ENCODE measurements at regions not wholly inside any gene's neighbourhood (a gene's known extent, or its start where the extent isn't known, plus 50 kb on each side); places are given as distances from the start of the nearest gene placed in this dataset.

DNA sequence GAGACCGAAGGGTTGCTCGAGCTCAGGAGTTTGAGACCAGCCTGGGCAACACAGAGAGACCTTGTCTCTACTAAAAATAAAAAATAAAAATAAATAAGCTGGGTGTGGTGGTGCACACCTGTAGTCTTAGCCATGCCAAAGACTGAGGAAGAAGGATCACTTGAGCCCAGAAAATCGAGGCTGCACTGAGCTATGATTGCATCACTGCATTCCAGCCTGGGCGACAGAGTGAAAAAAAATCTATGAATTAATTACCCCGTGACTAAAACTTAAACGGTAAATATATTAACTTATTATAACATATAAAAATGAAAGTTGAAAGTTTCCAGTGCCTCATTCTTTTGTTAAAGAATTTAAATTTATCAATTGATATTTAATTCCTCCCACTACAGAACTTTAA, 273.7 kb downstream of the KLF12 start:
- no peak overlapping the region for H3K4me3 ChIP-seq
- H3K4me1 ChIP-seq, result peaks cover 7% of the 10 kb centered on the region
- in situ Hi-C loops (cut with MboI; ENCODE audit: low sequenced_read_pairs), result no loop called here
- H3K36me3 ChIP-seq (replicated peaks), result no peaks in the 10 kb centered on the region
- no peaks in the 10 kb centered on the region for H3K9me3 ChIP-seq
- DNase-seq (ENCODE audit: low spot score in 2 of 2), result no peak
- H3K27me3 ChIP-seq (ENCODE audit: low read depth), result no peaks in the 10 kb centered on the region

DNA sequence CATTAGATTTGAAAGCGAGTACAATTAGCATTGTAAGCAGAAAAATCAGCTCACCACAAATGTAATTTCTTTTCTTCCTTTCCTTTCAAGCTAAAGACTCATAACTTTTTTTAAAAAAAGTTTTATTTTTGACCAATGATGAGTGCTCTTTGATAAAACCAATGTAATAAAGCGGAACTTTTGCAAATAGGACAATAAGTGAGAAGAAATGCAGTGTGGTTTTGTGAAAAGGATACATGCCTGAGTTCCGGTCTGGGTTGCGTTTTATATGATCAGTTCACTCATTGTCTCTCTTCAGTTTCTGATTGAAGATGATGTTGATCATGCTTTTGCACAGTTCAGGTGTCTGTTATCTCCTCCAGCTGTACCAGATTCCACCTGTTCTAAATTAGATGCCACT, 274.4 kb downstream of the KLF12 start:
- Histone ChIP-seq H3K4me1 (peaks cover 2% of the 10 kb centered on the region; the same call in 1 of the 2 replicates), H3K4me3 (no peak overlapping the region), H3K36me3 (replicated peaks) (no peaks in the 10 kb centered on the region), H3K27me3 (ENCODE audit: low read depth) (no peaks in the 10 kb centered on the region), H3K9me3 (no peaks in the 10 kb centered on the region)
- DNase-seq (ENCODE audit: low spot score in 2 of 2), result no peak
- in situ Hi-C loops (cut with MboI; ENCODE audit: low sequenced_read_pairs), result no loop called here

DNA sequence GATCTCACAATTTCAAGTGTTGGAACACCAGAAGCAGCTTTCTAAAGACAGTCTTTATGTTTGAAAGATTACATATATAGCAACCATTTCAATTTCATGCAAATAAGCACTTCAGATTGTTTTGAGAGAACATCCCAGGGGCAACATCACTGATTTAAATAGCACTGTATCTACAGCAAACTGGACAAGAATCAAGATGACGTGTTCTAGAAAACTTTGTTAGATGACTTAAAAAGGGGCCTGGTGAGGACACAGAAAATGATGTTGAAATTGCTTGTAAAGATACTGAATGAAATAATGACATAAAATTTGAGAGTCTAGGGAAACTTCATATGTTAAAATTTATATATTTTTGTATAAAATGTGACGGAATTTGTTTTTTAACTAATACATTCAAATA, 277.1 kb downstream of the KLF12 start:
- Histone ChIP-seq H3K4me1 (no peaks in the 10 kb centered on the region), H3K27me3 (ENCODE audit: low read depth) (no peaks in the 10 kb centered on the region), H3K4me3 (no peak overlapping the region), H3K36me3 (replicated peaks) (no peaks in the 10 kb centered on the region), H3K9me3 (no peaks in the 10 kb centered on the region)
- DNase-seq (ENCODE audit: low spot score in 2 of 2), result no peak
- in situ Hi-C loops (cut with MboI; ENCODE audit: low sequenced_read_pairs), result no loop called here

DNA sequence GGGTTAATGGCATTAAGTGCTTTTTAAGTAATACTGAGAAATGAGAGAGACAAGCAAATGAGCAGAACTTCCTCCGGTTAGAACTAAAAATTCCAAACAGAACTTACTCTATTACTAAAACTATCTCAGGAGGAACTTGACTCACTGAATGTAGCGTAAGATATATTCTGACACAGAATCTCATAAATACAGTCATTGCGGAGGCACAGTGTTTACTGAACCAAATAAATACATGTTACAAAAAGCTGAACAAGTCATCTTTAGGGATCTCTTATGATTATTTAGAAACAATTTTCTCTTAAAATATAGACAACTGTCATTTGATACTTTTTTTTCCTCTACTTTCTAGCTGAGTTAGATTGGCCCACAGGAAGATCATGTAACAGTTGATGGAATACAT, 283.1 kb downstream of the KLF12 start:
- H3K4me1 ChIP-seq, result 0 out of 2 replicates have a peak, but pooled peaks cover 12% of the 10 kb centered on the region
- DNase-seq (ENCODE audit: low spot score in 2 of 2), result no peak
- H3K27me3 ChIP-seq (ENCODE audit: low read depth), result no peaks in the 10 kb centered on the region
- H3K9me3 ChIP-seq, result no peaks in the 10 kb centered on the region
- in situ Hi-C loops (cut with MboI; ENCODE audit: low sequenced_read_pairs), result no loop called here
- H3K4me3 ChIP-seq, result no peak overlapping the region
- H3K36me3 ChIP-seq (replicated peaks), result no peaks in the 10 kb centered on the region

GRCh38 chr13:73850104-73850873, 283.9 kb downstream of the KLF12 start:
- H3K4me1 ChIP-seq, result 0 out of 2 replicates have a peak, but pooled peaks cover 12% of the 10 kb centered on the region
- H3K27me3 ChIP-seq (ENCODE audit: low read depth), result no peaks in the 10 kb centered on the region
- no peaks in the 10 kb centered on the region for H3K9me3 ChIP-seq
- H3K36me3 ChIP-seq (replicated peaks), result 0 out of 2 replicates have a peak, but pooled peaks cover 2% of the 10 kb centered on the region
- no peak for DNase-seq (ENCODE audit: low spot score in 2 of 2)
- in situ Hi-C loops (cut with MboI; ENCODE audit: low sequenced_read_pairs), result no loop called here
- H3K4me3 ChIP-seq, result no peak overlapping the region

DNA sequence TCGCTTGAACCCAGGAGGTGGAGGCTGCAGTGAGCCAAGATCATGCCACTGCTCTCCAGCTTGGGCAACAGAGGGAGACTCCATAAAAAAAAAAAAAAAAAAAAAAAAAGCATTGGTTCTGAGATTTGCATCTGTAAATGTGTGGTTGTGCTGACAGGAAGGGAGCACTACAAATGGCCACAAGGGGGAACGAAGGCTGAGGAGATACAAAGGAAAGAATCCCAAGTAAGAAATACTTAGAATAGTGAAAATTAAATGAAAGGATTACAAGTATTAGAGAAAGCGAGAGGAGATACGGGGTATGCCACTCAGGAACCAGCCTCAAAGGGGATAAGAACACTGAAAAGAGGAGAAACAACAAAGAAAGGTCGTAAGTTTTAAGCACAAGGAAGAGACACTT, 284.9 kb downstream of the KLF12 start:
- H3K36me3 ChIP-seq (replicated peaks), result 0 out of 2 replicates have a peak, but pooled peaks cover 2% of the 10 kb centered on the region
- H3K27me3 ChIP-seq (ENCODE audit: low read depth), result no peaks in the 10 kb centered on the region
- in situ Hi-C loops (cut with MboI; ENCODE audit: low sequenced_read_pairs), result loop anchor here (25.0 kb wide), 1 partner anchor 438 kb away; no protein-coding TSS in a partner anchor
- no peak overlapping the region for H3K4me3 ChIP-seq
- no peaks in the 10 kb centered on the region for H3K9me3 ChIP-seq
- H3K4me1 ChIP-seq, result 0 out of 2 replicates have a peak, but pooled peaks cover 12% of the 10 kb centered on the region
- peak; percentile 39 to 57 for DNase-seq (ENCODE audit: low spot score in 2 of 2)

DNA sequence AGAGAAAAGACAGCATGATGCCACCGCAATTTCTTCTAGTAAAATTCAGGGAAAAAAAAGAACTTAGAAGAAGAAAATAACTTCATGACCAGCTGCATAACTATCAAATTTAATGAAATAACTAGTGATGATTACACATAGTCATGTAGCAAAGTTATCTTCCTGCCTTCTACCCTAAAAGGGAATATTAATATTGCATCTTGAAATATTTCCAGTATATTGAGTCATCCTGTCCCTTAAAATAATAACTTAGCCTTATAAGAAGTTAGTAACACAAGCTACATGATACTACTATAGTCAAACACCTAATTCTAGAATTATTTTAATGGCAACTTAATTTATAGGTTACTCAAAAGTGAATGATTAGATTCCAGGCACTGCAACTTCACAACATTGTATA, 289.2 kb downstream of the KLF12 start:
- H3K27me3 ChIP-seq (ENCODE audit: low read depth), result no peaks in the 10 kb centered on the region
- H3K36me3 ChIP-seq (replicated peaks), result 0 out of 2 replicates have a peak, but pooled peaks cover 2% of the 10 kb centered on the region
- in situ Hi-C loops (cut with MboI; ENCODE audit: low sequenced_read_pairs), result loop anchor here (25.0 kb wide), 1 partner anchor 442 kb away; no protein-coding TSS in a partner anchor
- H3K4me1 ChIP-seq, result peaks cover 17% of the 10 kb centered on the region; the same call in 1 of the 2 replicates
- DNase-seq (ENCODE audit: low spot score in 2 of 2), result no peak
- H3K4me3 ChIP-seq, result no peak overlapping the region
- H3K9me3 ChIP-seq, result no peaks in the 10 kb centered on the region

GRCh38 chr13:73842626-73843025, 291.6 kb downstream of the KLF12 start:
- Histone ChIP-seq H3K36me3 (replicated peaks) (0 out of 2 replicates have a peak, but pooled peaks cover 2% of the 10 kb centered on the region), H3K27me3 (ENCODE audit: low read depth) (no peaks in the 10 kb centered on the region), H3K4me3 (no peak overlapping the region), H3K9me3 (no peaks in the 10 kb centered on the region), H3K4me1 (peaks cover 9% of the 10 kb centered on the region; the same call in 1 of the 2 replicates)
- in situ Hi-C loops (cut with MboI; ENCODE audit: low sequenced_read_pairs), result loop anchor here (25.0 kb wide), 1 partner anchor 445 kb away; no protein-coding TSS in a partner anchor
- DNase-seq (ENCODE audit: low spot score in 2 of 2), result peak; percentile 30 to 31

- DNase-seq (ENCODE audit: low spot score in 2 of 2), result no peak
- H3K27me3 ChIP-seq (ENCODE audit: low read depth), result no peaks in the 10 kb centered on the region
- no peak overlapping the region for H3K4me3 ChIP-seq
- peaks cover 5% of the 10 kb centered on the region; the same call in 1 of the 2 replicates for H3K4me1 ChIP-seq
- 0 out of 2 replicates have a peak, but pooled peaks cover 2% of the 10 kb centered on the region for H3K36me3 ChIP-seq (replicated peaks)
- in situ Hi-C loops (cut with MboI; ENCODE audit: low sequenced_read_pairs), result loop anchor here (25.0 kb wide), 1 partner anchor 445 kb away; no protein-coding TSS in a partner anchor
- H3K9me3 ChIP-seq, result no peaks in the 10 kb centered on the region
Observed at GRCh38 chr13:73842184-73842583, 292.0 kb downstream of the KLF12 start.

DNA sequence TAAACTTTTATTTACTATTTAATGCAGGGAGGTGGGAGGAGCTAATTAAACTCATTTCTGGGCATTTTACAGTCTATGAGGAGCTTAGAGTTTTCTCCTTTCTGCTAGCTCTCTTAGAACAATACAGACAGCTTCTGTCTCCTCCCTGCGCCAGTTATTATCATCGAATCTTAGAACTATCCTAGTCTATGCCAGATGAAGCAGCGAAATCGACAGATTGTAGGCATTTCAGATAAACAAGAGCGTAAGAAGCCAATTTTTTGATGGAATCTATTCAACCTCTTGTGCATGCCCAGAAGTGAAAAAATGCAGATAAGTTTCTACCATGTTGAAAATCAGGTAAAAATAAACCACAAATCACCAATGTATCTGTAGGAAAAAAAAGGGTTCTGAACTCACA, 297.1 kb downstream of the KLF12 start:
- no peaks in the 10 kb centered on the region; the same call in 1 of the 2 replicates for H3K27me3 ChIP-seq (ENCODE audit: low read depth)
- H3K4me1 ChIP-seq, result peaks cover 7% of the 10 kb centered on the region; the same call in 1 of the 2 replicates
- in situ Hi-C loops (cut with MboI; ENCODE audit: low sequenced_read_pairs), result loop anchor here (25.0 kb wide), 1 partner anchor 450 kb away; no protein-coding TSS in a partner anchor
- no peak for DNase-seq (ENCODE audit: low spot score in 2 of 2)
- no peaks in the 10 kb centered on the region for H3K36me3 ChIP-seq (replicated peaks)
- H3K9me3 ChIP-seq, result no peaks in the 10 kb centered on the region
- no peak overlapping the region for H3K4me3 ChIP-seq

DNA sequence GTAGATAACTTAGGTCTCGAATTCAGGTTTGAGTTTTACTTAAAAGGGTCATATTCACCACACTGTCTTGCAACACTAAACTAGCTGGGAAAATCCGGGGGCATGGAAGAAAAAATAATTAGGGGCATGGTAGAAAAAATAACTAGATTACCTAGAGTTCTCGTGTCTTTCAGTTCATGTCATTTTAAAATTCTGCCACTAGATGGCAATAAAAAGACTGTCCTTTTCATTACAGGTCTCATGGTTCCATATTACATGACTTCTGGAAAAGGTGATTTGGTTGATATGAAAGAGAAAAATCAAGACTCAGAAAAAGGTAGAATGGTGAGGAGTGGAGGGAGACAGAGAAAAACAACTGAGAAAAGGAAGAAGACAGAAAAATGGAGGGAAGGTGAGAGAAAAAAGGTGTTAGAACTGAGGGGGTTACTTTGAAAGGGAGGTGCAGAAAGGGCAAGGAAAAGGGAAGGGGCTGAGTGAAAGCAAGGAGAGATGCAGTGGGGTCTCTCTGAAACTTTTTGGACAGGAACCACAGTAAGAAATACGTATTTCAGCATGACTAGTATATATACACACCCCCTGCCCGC, 299.0 kb downstream of the KLF12 start:
- no peaks in the 10 kb centered on the region for H3K36me3 ChIP-seq (replicated peaks)
- H3K27me3 ChIP-seq (ENCODE audit: low read depth), result no peaks in the 10 kb centered on the region; the same call in 1 of the 2 replicates
- H3K4me1 ChIP-seq, result peaks cover 5% of the 10 kb centered on the region; the same call in 1 of the 2 replicates
- peak in 1 of 2 experiments; percentile 57 for DNase-seq (ENCODE audit: low spot score in 2 of 2)
- no peak overlapping the region for H3K4me3 ChIP-seq
- in situ Hi-C loops (cut with MboI; ENCODE audit: low sequenced_read_pairs), result loop anchor here (25.0 kb wide), 1 partner anchor 452 kb away; no protein-coding TSS in a partner anchor
- no peaks in the 10 kb centered on the region for H3K9me3 ChIP-seq

GRCh38 chr13:73833325-73834070, 300.7 kb downstream of the KLF12 start:
- no peak overlapping the region for H3K4me3 ChIP-seq
- no peaks in the 10 kb centered on the region for H3K36me3 ChIP-seq (replicated peaks)
- no peak for DNase-seq (ENCODE audit: low spot score in 2 of 2)
- no peaks in the 10 kb centered on the region; the same call in 1 of the 2 replicates for H3K27me3 ChIP-seq (ENCODE audit: low read depth)
- in situ Hi-C loops (cut with MboI; ENCODE audit: low sequenced_read_pairs), result loop anchor here (25.0 kb wide), 1 partner anchor 454 kb away; no protein-coding TSS in a partner anchor
- H3K9me3 ChIP-seq, result no peaks in the 10 kb centered on the region
- peaks cover 5% of the 10 kb centered on the region; the same call in 1 of the 2 replicates for H3K4me1 ChIP-seq

GRCh38 chr13:73832825-73833224, 301.4 kb downstream of the KLF12 start:
- H3K27me3 ChIP-seq (ENCODE audit: low read depth), result no peaks in the 10 kb centered on the region; the same call in 1 of the 2 replicates
- no peaks in the 10 kb centered on the region for H3K9me3 ChIP-seq
- in situ Hi-C loops (cut with MboI; ENCODE audit: low sequenced_read_pairs), result loop anchor here (25.0 kb wide), 1 partner anchor 454 kb away; no protein-coding TSS in a partner anchor
- H3K4me3 ChIP-seq, result no peak overlapping the region
- DNase-seq (ENCODE audit: low spot score in 2 of 2), result no peak
- no peaks in the 10 kb centered on the region for H3K36me3 ChIP-seq (replicated peaks)
- peaks cover 5% of the 10 kb centered on the region; the same call in 1 of the 2 replicates for H3K4me1 ChIP-seq
